PC-3 (cell line): ENCODE measurements at regions not wholly inside any gene's neighbourhood (a gene's known extent, or its start where the extent isn't known, plus 50 kb on each side); places are given as distances from the start of the nearest gene placed in this dataset.
A peak's percentile ranks its signal among the peaks of the same experiment; 100 is the strongest.

Experiments
- ATAC-seq: fragments of 200-7000 bp; cut with Tn5 transposase; 2 replicates; pipeline ENCODE4 v1.9.1; 2020; ENCODE audit warnings: mild to moderate bottlenecking, moderate library complexity
- BruUV-seq: library from RNA; stranded (reverse); fragments of 400-500 nt; replicated peaks from 2 replicates; lab custom pipeline; 2021; lab: Mats Ljungman, UMichigan
- CTCF ChIA-PET: fragments of 300-600 bp; sonication (Branson Sonifier 250); formaldehyde crosslinking; loops from one replicate; lab custom pipeline; 2022; ENCODE audit warnings: antibody characterized with exemption; lab: Charles Lee
- POLR2A ChIA-PET: fragments of 300-600 bp; sonication (Branson Sonifier 250); formaldehyde crosslinking; loops from one replicate; lab custom pipeline; 2022; ENCODE audit warnings: antibody characterized with exemption; ENCODE audit not compliant: unreplicated experiment; lab: Charles Lee
- DNase-seq: peaks from one replicate; pipeline ENCODE4 v3.0.0-alpha.2; 2015
- H2AFZ ChIP-seq: fragments of 300-600 bp; sonication (generic); 2 replicates; pipeline ENCODE4 v1.6.0; 2016; ENCODE audit warnings: antibody characterized with exemption, low read length
- H3F3A ChIP-seq: fragments of 300-600 bp; sonication (generic); one replicate; pipeline ENCODE4 v1.6.0; 2017; ENCODE audit warnings: antibody characterized with exemption, low read length, control low read depth, mild to moderate bottlenecking; ENCODE audit not compliant: unreplicated experiment
- H3K27ac ChIP-seq: fragments of 300-600 bp; sonication (generic); 2 replicates; pipeline ENCODE4 v1.5.1; 2016; ENCODE audit warnings: mild to moderate bottlenecking, low read length
- H3K27me3 ChIP-seq: fragments of 300-600 bp; sonication (generic); 2 replicates; pipeline ENCODE4 v1.6.1; 2016; ENCODE audit warnings: low read length, mixed read lengths
- H3K36me3 ChIP-seq: fragments of 300-600 bp; sonication (generic); 2 replicates; pipeline ENCODE4 v1.6.1; 2016; ENCODE audit warnings: low read depth, mixed run types, low read length, mixed read lengths
- H3K4me1 ChIP-seq: fragments of 300-600 bp; sonication (generic); 2 replicates; pipeline ENCODE4 v1.5.1; 2016; ENCODE audit warnings: low read length; ENCODE audit not compliant: insufficient read depth
- H3K4me2 ChIP-seq: fragments of 300-600 bp; sonication (generic); 2 replicates; pipeline ENCODE4 v1.6.0; 2016; ENCODE audit warnings: low read length
- H3K4me3 ChIP-seq: fragments of 300-600 bp; sonication (generic); 2 replicates; pipeline ENCODE4 v1.5.1; 2016; ENCODE audit warnings: mild to moderate bottlenecking, low read length, mixed read lengths
- H3K79me2 ChIP-seq: fragments of 300-600 bp; sonication (generic); 2 replicates; pipeline ENCODE4 v1.6.1; 2017; ENCODE audit warnings: low read length, mixed read lengths
- H3K9ac ChIP-seq: fragments of 300-600 bp; sonication (generic); 2 replicates; pipeline ENCODE4 v1.6.0; 2016; ENCODE audit warnings: mild to moderate bottlenecking, low read length
- H3K9me2 ChIP-seq: fragments of 300-600 bp; sonication (generic); replicated peaks from 2 replicates; pipeline ENCODE4 v1.6.1; 2016; ENCODE audit warnings: mixed run types, low read length, mixed read lengths
- H3K9me3 ChIP-seq: fragments of 300-600 bp; sonication (generic); 2 replicates; pipeline ENCODE4 v1.6.1; 2016; ENCODE audit warnings: low read length, mixed read lengths
- H4K20me1 ChIP-seq: fragments of 300-600 bp; sonication (generic); 2 replicates; pipeline ENCODE4 v1.6.1; 2016; ENCODE audit warnings: low read length, mixed read lengths
- CTCF ChIP-seq: fragments of 300-600 bp; sonication (generic); conservative IDR thresholded peaks from 2 replicates; pipeline ENCODE4 v1.5.1; 2017; ENCODE audit warnings: antibody characterized with exemption, low read depth, mild to moderate bottlenecking, low read length
- EZH2 ChIP-seq: fragments of 300-600 bp; sonication (generic); IDR thresholded peaks from one replicate; pipeline ENCODE4 v1.6.1; 2017; ENCODE audit warnings: antibody characterized with exemption, mild to moderate bottlenecking, low read length; ENCODE audit not compliant: unreplicated experiment
- EZH2phosphoT487 ChIP-seq: fragments of 300-600 bp; sonication (generic); IDR thresholded peaks from 2 replicates; pipeline ENCODE4 v1.6.1; 2018; ENCODE audit warnings: mild to moderate bottlenecking, antibody characterized with exemption, low read length, borderline replicate concordance
- intact Hi-C: fragments of 100-400 bp; cut with micrococcal nuclease; formaldehyde crosslinking; loops from 2 replicates; pipeline ENCODE4 v1.9.0; 2023

DNA sequence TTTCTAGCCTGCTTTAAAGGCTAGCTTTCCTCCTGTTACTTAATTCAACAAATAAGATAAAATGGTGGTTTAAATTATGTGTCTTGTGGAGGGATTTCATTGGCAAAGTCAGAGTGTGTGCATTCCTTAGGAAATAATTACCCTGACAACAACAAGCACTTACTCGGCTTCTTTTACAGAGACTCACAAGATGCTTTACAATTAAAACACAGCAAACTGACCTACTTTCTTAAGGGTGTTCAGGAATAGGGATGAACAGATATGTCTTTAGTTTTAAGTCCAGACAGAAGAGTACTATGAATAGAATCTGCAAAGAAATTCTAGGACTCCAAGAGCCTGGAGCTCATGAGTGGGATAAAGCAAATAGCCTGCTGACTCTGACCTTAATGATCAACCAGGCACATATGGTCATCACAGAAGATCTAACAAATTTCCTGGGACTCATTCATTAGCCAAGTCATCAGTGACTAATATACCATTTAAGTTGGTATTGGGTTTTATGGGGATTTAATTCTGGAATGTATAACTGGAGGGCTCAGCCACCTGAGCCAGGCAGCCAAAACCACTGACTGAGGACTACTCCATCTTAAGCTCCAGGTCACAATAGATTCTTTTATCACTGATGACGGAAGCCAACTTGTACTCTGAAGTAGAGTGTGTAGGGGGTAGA lies 161.8 kb upstream of the RIMS1 start:
- no TSS peak for BruUV-seq
- DNase-seq (no peak), ATAC-seq (peak; percentile 27; the same call in 1 of the 2 replicates)
- H2AFZ ChIP-seq = no peak overlapping the region
- H3K4me2 ChIP-seq = no peak overlapping the region
- TF ChIP-seq CTCF = no peak
- ChIA-PET CTCF (no interaction called here), POLR2A (no interaction called here)
- H3K9ac ChIP-seq = no peak overlapping the region
- no peaks in the 10 kb centered on the region for H3F3A ChIP-seq
- no peaks in the 10 kb centered on the region for H3K9me3 ChIP-seq
- H3K27me3 ChIP-seq = no peaks in the 10 kb centered on the region
- H3K4me3 ChIP-seq = no peak overlapping the region
- no peaks in the 10 kb centered on the region for H3K79me2 ChIP-seq
- no peaks in the 10 kb centered on the region for H3K9me2 ChIP-seq
- intact Hi-C loops = no loop called here
- H4K20me1 ChIP-seq = no peaks in the 10 kb centered on the region
- H3K36me3 ChIP-seq = no peaks in the 10 kb centered on the region
- H3K27ac ChIP-seq = no peak overlapping the region
- no peaks in the 10 kb centered on the region for H3K4me1 ChIP-seq

- Histone ChIP-seq H3K9ac (no peak overlapping the region), H3K79me2 (no peaks in the 10 kb centered on the region), H2AFZ (no peak overlapping the region), H3K9me2 (no peaks in the 10 kb centered on the region), H3K4me2 (no peak overlapping the region), H3K27ac (no peak overlapping the region), H3K9me3 (no peaks in the 10 kb centered on the region), H3K4me3 (no peak overlapping the region), H4K20me1 (no peaks in the 10 kb centered on the region), H3K36me3 (no peaks in the 10 kb centered on the region), H3K27me3 (no peaks in the 10 kb centered on the region), H3K4me1 (no peaks in the 10 kb centered on the region), H3F3A (no peaks in the 10 kb centered on the region)
- no peak for ATAC-seq
- no TSS peak for BruUV-seq
- CTCF ChIA-PET = no interaction called here
- DNase-seq = no peak
- TF ChIP-seq EZH2phosphoT487 (no peak), EZH2 (no peak), CTCF (no peak)
- POLR2A ChIA-PET = no interaction called here
- intact Hi-C loops = no loop called here
These were observed 161.3 kb upstream of the RIMS1 start for GRCh38 chr6:71725126-71725470.

- no peak overlapping the region for H3K4me3 ChIP-seq
- no peak overlapping the region for H2AFZ ChIP-seq
- no peak overlapping the region for H3K27ac ChIP-seq
- H3K9me2 ChIP-seq = no peaks in the 10 kb centered on the region
- ChIA-PET CTCF (no interaction called here), POLR2A (no interaction called here)
- H3F3A ChIP-seq = no peaks in the 10 kb centered on the region
- no peak overlapping the region for H3K4me2 ChIP-seq
- ATAC-seq (no peak), DNase-seq (no peak)
- TF ChIP-seq EZH2 = no peak
- no peak overlapping the region for H3K9ac ChIP-seq
- no peaks in the 10 kb centered on the region for H3K9me3 ChIP-seq
- H3K36me3 ChIP-seq = no peaks in the 10 kb centered on the region
- intact Hi-C loops = no loop called here
- H3K79me2 ChIP-seq = no peaks in the 10 kb centered on the region
- H4K20me1 ChIP-seq = no peaks in the 10 kb centered on the region
- H3K27me3 ChIP-seq = no peaks in the 10 kb centered on the region
- no peaks in the 10 kb centered on the region for H3K4me1 ChIP-seq
- BruUV-seq = no TSS peak
These were observed 160.2 kb upstream of the RIMS1 start for GRCh38 chr6:71726121-71726520.
